ENCODE measurements at regions not wholly inside any gene's neighbourhood (a gene's known extent, or its start where the extent isn't known, plus 50 kb on each side); places are given as distances from the start of the nearest gene placed in this dataset.

- TF ChIP-seq FOXM1 (IDR thresholded peaks at IDR 0.05; ENCODE audit: borderline replicate concordance) (no peak), TARDBP (IDR thresholded peaks at IDR 0.05) (no peak), SUZ12 (IDR thresholded peaks at IDR 0.05) (no peak), ZNF384 (IDR thresholded peaks at IDR 0.05) (no peak), BHLHE40 (IDR thresholded peaks at IDR 0.05; ENCODE audit: borderline replicate concordance) (no peak), SP1 (IDR thresholded peaks at IDR 0.05) (no peak), FOXA1 (IDR thresholded peaks at IDR 0.05) (no peak), FOXK2 (IDR thresholded peaks at IDR 0.05) (no peak), NFRKB (IDR thresholded peaks at IDR 0.05) (no peak), ELF4 (IDR thresholded peaks at IDR 0.05) (no peak), HDGF (IDR thresholded peaks at IDR 0.05; ENCODE audit: borderline replicate concordance) (no peak)
- TF ChIP-seq, protein P1, sequence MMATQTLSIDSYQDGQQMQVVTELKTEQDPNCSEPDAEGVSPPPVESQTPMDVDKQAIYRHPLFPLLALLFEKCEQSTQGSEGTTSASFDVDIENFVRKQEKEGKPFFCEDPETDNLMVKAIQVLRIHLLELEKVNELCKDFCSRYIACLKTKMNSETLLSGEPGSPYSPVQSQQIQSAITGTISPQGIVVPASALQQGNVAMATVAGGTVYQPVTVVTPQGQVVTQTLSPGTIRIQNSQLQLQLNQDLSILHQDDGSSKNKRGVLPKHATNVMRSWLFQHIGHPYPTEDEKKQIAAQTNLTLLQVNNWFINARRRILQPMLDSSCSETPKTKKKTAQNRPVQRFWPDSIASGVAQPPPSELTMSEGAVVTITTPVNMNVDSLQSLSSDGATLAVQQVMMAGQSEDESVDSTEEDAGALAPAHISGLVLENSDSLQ (IDR thresholded peaks at IDR 0.05): no peak
These were observed 188.1 kb upstream of the FANCL start for GRCh38 chr2:58429014-58429875.

All from HEK293T (cell line).